ENCODE measurements at regions not wholly inside any gene's neighbourhood (a gene's known extent, or its start where the extent isn't known, plus 50 kb on each side); places are given as distances from the start of the nearest gene placed in this dataset.
"Not testable (repeated sequence)": the region's sequence is repeated elsewhere in the genome, so short reads cannot be mapped to it uniquely, and the experiment has no call there.

DNA sequence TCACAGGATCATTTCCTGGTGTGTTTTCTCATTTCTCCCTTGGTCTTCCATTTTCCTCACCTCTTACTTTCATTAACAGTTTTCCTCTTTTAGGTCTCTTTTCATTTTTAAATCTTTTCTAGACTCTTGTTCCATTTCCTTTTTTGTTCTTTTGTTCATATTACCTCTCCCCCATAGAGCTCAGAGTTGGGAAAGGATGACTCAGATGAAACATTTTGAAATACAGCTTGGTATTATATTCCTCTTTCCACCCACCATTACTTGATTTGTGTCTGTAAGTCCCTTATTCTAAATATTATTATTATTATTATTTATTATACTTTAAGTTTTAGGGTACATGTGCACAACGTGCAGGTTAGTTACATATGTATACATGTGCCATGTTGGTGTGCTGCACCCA, 153.1 kb downstream of the VGLL3 start:
- H3K27me3 ChIP-seq (ENCODE audit: control insufficient read depth, insufficient read depth, low read length): no peaks in the 10 kb centered on the region
- POLR2A ChIA-PET: no interaction called here
- no peak for DNase-seq (ENCODE audit: low read depth, low spot score)
- CTCF ChIA-PET: no interaction called here
- no peak overlapping the region for H3K27ac ChIP-seq (ENCODE audit: low read depth, low read length)
- no peak for TF ChIP-seq CTCF (IDR thresholded peaks at IDR 0.05; ENCODE audit: low read depth, low read length)
- H3K9me3 ChIP-seq (ENCODE audit: control insufficient read depth, insufficient read depth, low read length): no peaks in the 10 kb centered on the region
- no peak overlapping the region for H3K4me3 ChIP-seq (ENCODE audit: low read depth, low read length)

- Histone ChIP-seq H3K9me3 (ENCODE audit: control insufficient read depth, insufficient read depth, low read length) (no peaks in the 10 kb centered on the region), H3K4me3 (ENCODE audit: low read depth, low read length) (no peak overlapping the region), H3K27me3 (ENCODE audit: control insufficient read depth, insufficient read depth, low read length) (no peaks in the 10 kb centered on the region), H3K27ac (ENCODE audit: low read depth, low read length) (no peak overlapping the region)
- POLR2A ChIA-PET: interaction anchor here (0.6 to 1.1 kb wide), 2 partner anchors 9 to 107 kb away, joined by 4 to 5 read pairs; no protein-coding TSS in a partner anchor
- no peak for DNase-seq (ENCODE audit: low read depth, low spot score)
- CTCF ChIA-PET: no interaction called here
- TF ChIP-seq CTCF (IDR thresholded peaks at IDR 0.05; ENCODE audit: low read depth, low read length): no peak
These were observed 160.4 kb downstream of the VGLL3 start for GRCh38 chr3:86830566-86830965.

DNA sequence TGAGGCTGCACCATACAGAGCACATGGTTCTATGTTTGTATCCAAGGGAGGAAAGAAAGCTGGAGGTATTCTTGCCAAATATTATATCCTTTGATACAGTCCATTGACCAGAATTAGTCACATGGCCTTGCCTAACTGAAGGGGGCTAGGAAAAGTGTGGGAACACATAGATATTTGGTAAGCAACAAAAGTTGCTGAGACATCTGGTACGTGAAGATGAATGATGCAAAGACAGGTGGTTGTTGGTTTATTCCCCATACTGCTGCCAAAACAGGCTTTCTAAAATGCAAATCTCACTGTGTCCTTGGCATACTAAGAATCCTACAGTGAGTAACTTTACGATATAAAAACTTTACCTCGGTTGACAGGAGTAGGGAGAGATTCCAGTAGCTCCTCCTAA, 162.2 kb downstream of the VGLL3 start:
- CTCF ChIA-PET: no interaction called here
- TF ChIP-seq CTCF (IDR thresholded peaks at IDR 0.05; ENCODE audit: low read depth, low read length): no peak
- H3K27ac ChIP-seq (ENCODE audit: low read depth, low read length): no peak overlapping the region
- no peak for DNase-seq (ENCODE audit: low read depth, low spot score)
- H3K4me3 ChIP-seq (ENCODE audit: low read depth, low read length): no peak overlapping the region
- POLR2A ChIA-PET: no interaction called here
- H3K27me3 ChIP-seq (ENCODE audit: control insufficient read depth, insufficient read depth, low read length): no peaks in the 10 kb centered on the region
- no peaks in the 10 kb centered on the region for H3K9me3 ChIP-seq (ENCODE audit: control insufficient read depth, insufficient read depth, low read length)

- H3K27me3 ChIP-seq (ENCODE audit: control insufficient read depth, insufficient read depth, low read length); CTCF ChIA-PET; H3K27ac ChIP-seq (ENCODE audit: low read depth, low read length); H3K9me3 ChIP-seq (ENCODE audit: control insufficient read depth, insufficient read depth, low read length); H3K4me3 ChIP-seq (ENCODE audit: low read depth, low read length); POLR2A ChIA-PET; DNase-seq (ENCODE audit: low read depth, low spot score): not testable (repeated sequence)
These were observed 163.4 kb downstream of the VGLL3 start for GRCh38 chr3:86827582-86827981.

DNA sequence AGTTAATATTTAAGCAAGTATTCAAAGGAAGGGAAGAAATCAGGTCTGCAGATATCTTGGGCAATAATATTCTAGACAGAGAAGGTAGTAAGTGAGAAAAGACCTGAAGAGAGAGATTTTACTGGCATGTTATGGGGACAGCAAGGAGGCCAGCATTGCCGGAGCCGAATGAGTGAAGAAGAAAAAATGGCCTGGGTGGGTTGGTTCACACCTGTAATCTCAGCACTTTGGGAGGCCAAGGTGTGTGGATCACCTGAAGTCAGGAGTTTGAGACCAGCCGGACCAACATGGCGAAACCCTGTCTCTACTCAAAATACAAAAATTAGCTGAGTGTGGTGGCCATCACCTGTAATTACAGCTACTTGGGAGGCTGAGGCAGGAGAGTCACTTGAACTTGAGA, 164.7 kb downstream of the VGLL3 start:
- ChIA-PET POLR2A (no interaction called here), CTCF (no interaction called here)
- H3K27ac ChIP-seq (ENCODE audit: low read depth, low read length): no peak overlapping the region
- DNase-seq (ENCODE audit: low read depth, low spot score): no peak
- no peak overlapping the region for H3K4me3 ChIP-seq (ENCODE audit: low read depth, low read length)
- TF ChIP-seq CTCF (IDR thresholded peaks at IDR 0.05; ENCODE audit: low read depth, low read length): no peak
- no peaks in the 10 kb centered on the region for H3K27me3 ChIP-seq (ENCODE audit: control insufficient read depth, insufficient read depth, low read length)
- no peaks in the 10 kb centered on the region for H3K9me3 ChIP-seq (ENCODE audit: control insufficient read depth, insufficient read depth, low read length)

- CTCF ChIA-PET: no interaction called here
- H3K9me3 ChIP-seq (ENCODE audit: control insufficient read depth, insufficient read depth, low read length): no peaks in the 10 kb centered on the region
- no peak overlapping the region for H3K4me3 ChIP-seq (ENCODE audit: low read depth, low read length)
- no peaks in the 10 kb centered on the region for H3K27me3 ChIP-seq (ENCODE audit: control insufficient read depth, insufficient read depth, low read length)
- POLR2A ChIA-PET: no interaction called here
- DNase-seq (ENCODE audit: low read depth, low spot score): no peak
- TF ChIP-seq CTCF (IDR thresholded peaks at IDR 0.05; ENCODE audit: low read depth, low read length): no peak
- no peak overlapping the region for H3K27ac ChIP-seq (ENCODE audit: low read depth, low read length)
These were observed 175.1 kb downstream of the VGLL3 start for GRCh38 chr3:86815880-86816279.

Measured in AG04450 (cell line).